Cardiac muscle cell (in vitro differentiated cells and primary cell): ENCODE measurements at regions not wholly inside any gene's neighbourhood (a gene's known extent, or its start where the extent isn't known, plus 50 kb on each side); places are given as distances from the start of the nearest gene placed in this dataset.
"Not testable (repeated sequence)": the region's sequence is repeated elsewhere in the genome, so short reads cannot be mapped to it uniquely, and the experiment has no call there.

Source experiments
- DNase-seq, 2 donors: peaks; one replicate each; pipeline versions ENCODE4 v3.0.0 to v3.0.0-alpha.2; 2010 to 2017; ENCODE audit warnings: low read depth in 1 of 2, low spot score in 1 of 2
- H3K27ac ChIP-seq: fragments of 200-600 bp; sonication (generic); 2 replicates; pipeline ENCODE4 v1.5.1; 2016
- H3K27me3 ChIP-seq: fragments of 200-600 bp; sonication (generic); 2 replicates; pipeline ENCODE4 v1.6.0; 2016; ENCODE audit warnings: control low read depth
- H3K36me3 ChIP-seq: fragments of 200-600 bp; sonication (generic); 2 replicates; pipeline ENCODE4 v1.5.1; 2016; ENCODE audit warnings: control low read depth
- H3K4me1 ChIP-seq: fragments of 200-600 bp; sonication (generic); 2 replicates; pipeline ENCODE4 v1.8.1; 2017; ENCODE audit warnings: low read depth, mild to moderate bottlenecking, mixed run types
- H3K4me3 ChIP-seq: fragments of 200-600 bp; sonication (generic); 2 replicates; pipeline ENCODE4 v1.5.1; 2016; ENCODE audit warnings: mild to moderate bottlenecking
- H3K9me3 ChIP-seq: fragments of 200-600 bp; sonication (generic); 2 replicates; pipeline ENCODE4 v1.5.1; 2017; ENCODE audit warnings: low read depth, mild to moderate bottlenecking, control low read depth
- CTCF ChIP-seq: IDR thresholded peaks from 2 replicates; pipeline ENCODE4 v1.5.1; 2012; ENCODE audit warnings: low read depth, mild to moderate bottlenecking, low read length

- no peak for DNase-seq
- Histone ChIP-seq H3K27me3 (no peaks in the 10 kb centered on the region), H3K36me3 (no peaks in the 10 kb centered on the region), H3K4me1 (no peaks in the 10 kb centered on the region), H3K27ac (no peak overlapping the region), H3K4me3 (no peak overlapping the region), H3K9me3 (no peaks in the 10 kb centered on the region)
- TF ChIP-seq CTCF: no peak
Observed at GRCh38 chr3:104018541-104018940, 1348.2 kb upstream of the ALCAM start.

- H3K4me3 ChIP-seq: no peak overlapping the region
- no peak overlapping the region for H3K27ac ChIP-seq
Observed at GRCh38 chr3:104031598-104031997, 1335.1 kb upstream of the ALCAM start.

GRCh38 chr3:104032283-104032682, 1334.4 kb upstream of the ALCAM start:
- DNase-seq: peak in 1 of 2 donors; percentile 4
- no peak overlapping the region for H3K27ac ChIP-seq

More at GRCh38 chr3:104031598-104031997, 1335.1 kb upstream of the ALCAM start:
- TF ChIP-seq CTCF: no peak
- DNase-seq: no peak
- Histone ChIP-seq H3K9me3 (no peaks in the 10 kb centered on the region), H3K36me3 (no peaks in the 10 kb centered on the region), H3K4me1 (no peaks in the 10 kb centered on the region), H3K27me3 (no peaks in the 10 kb centered on the region)

GRCh38 chr3:104040896-104041295, 1325.8 kb upstream of the ALCAM start:
- DNase-seq: no peak
- Histone ChIP-seq H3K9me3 (no peaks in the 10 kb centered on the region), H3K4me3 (no peak overlapping the region), H3K4me1 (no peaks in the 10 kb centered on the region), H3K36me3 (no peaks in the 10 kb centered on the region), H3K27me3 (no peaks in the 10 kb centered on the region), H3K27ac (no peak overlapping the region)
- TF ChIP-seq CTCF: no peak

More at GRCh38 chr3:104032283-104032682, 1334.4 kb upstream of the ALCAM start:
- TF ChIP-seq CTCF: no peak
- H3K9me3 ChIP-seq: no peaks in the 10 kb centered on the region
- H3K4me3 ChIP-seq: no peak overlapping the region
- no peaks in the 10 kb centered on the region for H3K27me3 ChIP-seq
- no peaks in the 10 kb centered on the region for H3K4me1 ChIP-seq
- no peaks in the 10 kb centered on the region for H3K36me3 ChIP-seq

GRCh38 chr3:104043001-104043543, 1323.6 kb upstream of the ALCAM start:
- H3K27me3 ChIP-seq, H3K4me3 ChIP-seq, H3K9me3 ChIP-seq, H3K36me3 ChIP-seq, DNase-seq, H3K4me1 ChIP-seq, H3K27ac ChIP-seq: not testable (repeated sequence)

GRCh38 chr3:104044002-104044401, 1322.7 kb upstream of the ALCAM start:
- TF ChIP-seq CTCF: no peak
- Histone ChIP-seq H3K36me3 (no peaks in the 10 kb centered on the region), H3K27ac (no peak overlapping the region), H3K9me3 (no peaks in the 10 kb centered on the region), H3K4me3 (no peak overlapping the region), H3K4me1 (no peaks in the 10 kb centered on the region), H3K27me3 (no peaks in the 10 kb centered on the region)
- no peak for DNase-seq
